PC-3 (cell line): ENCODE measurements at regions not wholly inside any gene's neighbourhood (a gene's known extent, or its start where the extent isn't known, plus 50 kb on each side); places are given as distances from the start of the nearest gene placed in this dataset.

Experiments used
- ATAC-seq: fragments of 200-7000 bp; cut with Tn5 transposase; 2 replicates; pipeline ENCODE4 v1.9.1; 2020; ENCODE audit warnings: mild to moderate bottlenecking, moderate library complexity
- BruUV-seq: library from RNA; stranded (reverse); fragments of 400-500 nt; replicated peaks from 2 replicates; lab custom pipeline; 2021; lab: Mats Ljungman, UMichigan
- CTCF ChIA-PET: fragments of 300-600 bp; sonication (Branson Sonifier 250); formaldehyde crosslinking; loops from one replicate; lab custom pipeline; 2022; ENCODE audit warnings: antibody characterized with exemption; lab: Charles Lee
- POLR2A ChIA-PET: fragments of 300-600 bp; sonication (Branson Sonifier 250); formaldehyde crosslinking; loops from one replicate; lab custom pipeline; 2022; ENCODE audit warnings: antibody characterized with exemption; ENCODE audit not compliant: unreplicated experiment; lab: Charles Lee
- DNase-seq: peaks from one replicate; pipeline ENCODE4 v3.0.0-alpha.2; 2015
- H2AFZ ChIP-seq: fragments of 300-600 bp; sonication (generic); 2 replicates; pipeline ENCODE4 v1.6.0; 2016; ENCODE audit warnings: antibody characterized with exemption, low read length
- H3F3A ChIP-seq: fragments of 300-600 bp; sonication (generic); one replicate; pipeline ENCODE4 v1.6.0; 2017; ENCODE audit warnings: antibody characterized with exemption, low read length, control low read depth, mild to moderate bottlenecking; ENCODE audit not compliant: unreplicated experiment
- H3K27ac ChIP-seq: fragments of 300-600 bp; sonication (generic); 2 replicates; pipeline ENCODE4 v1.5.1; 2016; ENCODE audit warnings: mild to moderate bottlenecking, low read length
- H3K27me3 ChIP-seq: fragments of 300-600 bp; sonication (generic); 2 replicates; pipeline ENCODE4 v1.6.1; 2016; ENCODE audit warnings: low read length, mixed read lengths
- H3K36me3 ChIP-seq: fragments of 300-600 bp; sonication (generic); 2 replicates; pipeline ENCODE4 v1.6.1; 2016; ENCODE audit warnings: low read depth, mixed run types, low read length, mixed read lengths
- H3K4me1 ChIP-seq: fragments of 300-600 bp; sonication (generic); 2 replicates; pipeline ENCODE4 v1.5.1; 2016; ENCODE audit warnings: low read length; ENCODE audit not compliant: insufficient read depth
- H3K4me2 ChIP-seq: fragments of 300-600 bp; sonication (generic); 2 replicates; pipeline ENCODE4 v1.6.0; 2016; ENCODE audit warnings: low read length
- H3K4me3 ChIP-seq: fragments of 300-600 bp; sonication (generic); 2 replicates; pipeline ENCODE4 v1.5.1; 2016; ENCODE audit warnings: mild to moderate bottlenecking, low read length, mixed read lengths
- H3K79me2 ChIP-seq: fragments of 300-600 bp; sonication (generic); 2 replicates; pipeline ENCODE4 v1.6.1; 2017; ENCODE audit warnings: low read length, mixed read lengths
- H3K9ac ChIP-seq: fragments of 300-600 bp; sonication (generic); 2 replicates; pipeline ENCODE4 v1.6.0; 2016; ENCODE audit warnings: mild to moderate bottlenecking, low read length
- H3K9me2 ChIP-seq: fragments of 300-600 bp; sonication (generic); replicated peaks from 2 replicates; pipeline ENCODE4 v1.6.1; 2016; ENCODE audit warnings: mixed run types, low read length, mixed read lengths
- H3K9me3 ChIP-seq: fragments of 300-600 bp; sonication (generic); 2 replicates; pipeline ENCODE4 v1.6.1; 2016; ENCODE audit warnings: low read length, mixed read lengths
- H4K20me1 ChIP-seq: fragments of 300-600 bp; sonication (generic); 2 replicates; pipeline ENCODE4 v1.6.1; 2016; ENCODE audit warnings: low read length, mixed read lengths
- CTCF ChIP-seq: fragments of 300-600 bp; sonication (generic); conservative IDR thresholded peaks from 2 replicates; pipeline ENCODE4 v1.5.1; 2017; ENCODE audit warnings: antibody characterized with exemption, low read depth, mild to moderate bottlenecking, low read length
- EZH2 ChIP-seq: fragments of 300-600 bp; sonication (generic); IDR thresholded peaks from one replicate; pipeline ENCODE4 v1.6.1; 2017; ENCODE audit warnings: antibody characterized with exemption, mild to moderate bottlenecking, low read length; ENCODE audit not compliant: unreplicated experiment
- EZH2phosphoT487 ChIP-seq: fragments of 300-600 bp; sonication (generic); IDR thresholded peaks from 2 replicates; pipeline ENCODE4 v1.6.1; 2018; ENCODE audit warnings: mild to moderate bottlenecking, antibody characterized with exemption, low read length, borderline replicate concordance
- intact Hi-C: fragments of 100-400 bp; cut with micrococcal nuclease; formaldehyde crosslinking; loops from 2 replicates; pipeline ENCODE4 v1.9.0; 2023

GRCh38 chr4:81746071-81746470, 274.4 kb upstream of the RASGEF1B start:
- DNase-seq: no peak
- POLR2A ChIA-PET: no interaction called here
- ATAC-seq: no peak
- no peaks in the 10 kb centered on the region for H4K20me1 ChIP-seq
- H3K27me3 ChIP-seq: peaks cover 3% of the 10 kb centered on the region
- no peak overlapping the region for H3K27ac ChIP-seq
- BruUV-seq: no TSS peak
- H3F3A ChIP-seq: no peaks in the 10 kb centered on the region
- H3K9me3 ChIP-seq: no peaks in the 10 kb centered on the region
- H3K4me1 ChIP-seq: no peaks in the 10 kb centered on the region
- H3K36me3 ChIP-seq: no peaks in the 10 kb centered on the region
- H3K9ac ChIP-seq: no peak overlapping the region
- no peak overlapping the region for H3K4me3 ChIP-seq
- no peak overlapping the region for H2AFZ ChIP-seq
- H3K9me2 ChIP-seq: no peaks in the 10 kb centered on the region
- no peak overlapping the region for H3K4me2 ChIP-seq
- CTCF ChIA-PET: interaction anchor here (0.5 kb wide), 1 partner anchor 19 kb away, joined by 3 read pairs; no protein-coding TSS in a partner anchor
- no peaks in the 10 kb centered on the region for H3K79me2 ChIP-seq
- TF ChIP-seq EZH2phosphoT487: no peak
- TF ChIP-seq CTCF: no peak
- TF ChIP-seq EZH2: no peak
- intact Hi-C loops: no loop called here

GRCh38 chr4:81745050-81745449, 273.3 kb upstream of the RASGEF1B start:
- Histone ChIP-seq H3K9me2 (no peaks in the 10 kb centered on the region), H3K79me2 (no peaks in the 10 kb centered on the region), H3F3A (no peaks in the 10 kb centered on the region), H3K4me2 (no peak overlapping the region), H2AFZ (no peak overlapping the region), H3K9me3 (no peaks in the 10 kb centered on the region), H3K9ac (no peak overlapping the region), H3K4me3 (no peak overlapping the region), H4K20me1 (no peaks in the 10 kb centered on the region), H3K27ac (no peak overlapping the region), H3K27me3 (peaks cover 3% of the 10 kb centered on the region), H3K4me1 (no peaks in the 10 kb centered on the region), H3K36me3 (no peaks in the 10 kb centered on the region)
- ATAC-seq (no peak), DNase-seq (no peak)
- TF ChIP-seq CTCF (no peak), EZH2 (no peak), EZH2phosphoT487 (no peak)
- ChIA-PET CTCF (no interaction called here), POLR2A (no interaction called here)
- intact Hi-C loops: no loop called here
- BruUV-seq: no TSS peak

GRCh38 chr4:81743731-81744435, 272.2 kb upstream of the RASGEF1B start:
- CTCF ChIA-PET: no interaction called here
- Histone ChIP-seq H4K20me1 (no peaks in the 10 kb centered on the region), H3K9me2 (no peaks in the 10 kb centered on the region), H3K27me3 (peaks cover under 1% of the 10 kb centered on the region), H3K4me2 (no peak overlapping the region), H3K9me3 (no peaks in the 10 kb centered on the region), H3K27ac (no peak overlapping the region), H3K79me2 (no peaks in the 10 kb centered on the region), H3K4me1 (no peaks in the 10 kb centered on the region), H3K4me3 (no peak overlapping the region), H2AFZ (no peak overlapping the region), H3K36me3 (no peaks in the 10 kb centered on the region), H3F3A (no peaks in the 10 kb centered on the region), H3K9ac (no peak overlapping the region)
- TF ChIP-seq CTCF: no peak
- TF ChIP-seq EZH2: no peak
- no peak for TF ChIP-seq EZH2phosphoT487
- DNase-seq (no peak), ATAC-seq (no peak)
- POLR2A ChIA-PET: no interaction called here
- intact Hi-C loops: no loop called here
- BruUV-seq: no TSS peak
